ENCODE measurements at regions not wholly inside any gene's neighbourhood (a gene's known extent, or its start where the extent isn't known, plus 50 kb on each side); places are given as distances from the start of the nearest gene placed in this dataset.

GRCh38 chr6:14540276-14540675 is 422.7 kb downstream of the CD83 start:
- TF ChIP-seq EZH2 (IDR thresholded peaks at IDR 0.05; ENCODE audit: insufficient read depth, low read length) (no peak), CTCF (IDR thresholded peaks at IDR 0.05; ENCODE audit: insufficient read depth, low read depth, low read length) (no peak)
